Fibroblast of peridontal ligament (primary cell): ENCODE measurements at regions not wholly inside any gene's neighbourhood (a gene's known extent, or its start where the extent isn't known, plus 50 kb on each side); places are given as distances from the start of the nearest gene placed in this dataset.
A peak's percentile ranks its signal among the peaks of the same experiment; 100 is the strongest.

Experiments used
- DNase-seq: peaks from one replicate; pipeline ENCODE4 v3.0.0-alpha.2; 2010; ENCODE audit errors: extremely low read depth

GRCh38 chr10:124286621-124287020, 132.1 kb downstream of the OAT start:
- DNase-seq = no peak

GRCh38 chr10:124285587-124286527, 132.9 kb downstream of the OAT start:
- DNase-seq = peak; percentile 3

GRCh38 chr10:124283949-124284250, 134.8 kb downstream of the OAT start:
- DNase-seq = no peak

GRCh38 chr10:124283215-124283948, 135.3 kb downstream of the OAT start:
- DNase-seq = no peak

- no peak for DNase-seq
Measured at GRCh38 chr10:124282326-124282725, 136.4 kb downstream of the OAT start.

GRCh38 chr10:124281666-124282065, 137.1 kb downstream of the OAT start:
- DNase-seq = no peak

GRCh38 chr10:124280916-124281315, 137.8 kb downstream of the OAT start:
- no peak for DNase-seq

- no peak for DNase-seq
Measured at GRCh38 chr10:124279882-124280281, 138.8 kb downstream of the OAT start.

- no peak for DNase-seq
Measured at GRCh38 chr10:124279298-124279697, 139.4 kb downstream of the OAT start.

- no peak for DNase-seq
Measured at GRCh38 chr10:124278356-124278755, 140.4 kb downstream of the OAT start.

GRCh38 chr10:124273141-124273540, 145.6 kb downstream of the OAT start:
- DNase-seq = no peak

GRCh38 chr10:124271676-124272075, 147.0 kb downstream of the OAT start:
- DNase-seq = no peak

- DNase-seq = no peak
Measured at GRCh38 chr10:124270530-124271327, 148.0 kb downstream of the OAT start.

GRCh38 chr10:124268976-124269375, 149.7 kb downstream of the OAT start:
- DNase-seq = no peak

GRCh38 chr10:124267911-124268549, 150.7 kb downstream of the OAT start:
- no peak for DNase-seq

GRCh38 chr10:124267231-124267885, 151.4 kb downstream of the OAT start:
- DNase-seq = no peak

GRCh38 chr10:124266468-124267230, 152.1 kb downstream of the OAT start:
- no peak for DNase-seq

GRCh38 chr10:124265776-124266467, 152.8 kb downstream of the OAT start:
- DNase-seq = no peak

- no peak for DNase-seq
Measured at GRCh38 chr10:124265391-124265745, 153.4 kb downstream of the OAT start.
